ENCODE measurements at regions not wholly inside any gene's neighbourhood (a gene's known extent, or its start where the extent isn't known, plus 50 kb on each side); places are given as distances from the start of the nearest gene placed in this dataset.
"Not testable (repeated sequence)": the region's sequence is repeated elsewhere in the genome, so short reads cannot be mapped to it uniquely, and the experiment has no call there.

DNA sequence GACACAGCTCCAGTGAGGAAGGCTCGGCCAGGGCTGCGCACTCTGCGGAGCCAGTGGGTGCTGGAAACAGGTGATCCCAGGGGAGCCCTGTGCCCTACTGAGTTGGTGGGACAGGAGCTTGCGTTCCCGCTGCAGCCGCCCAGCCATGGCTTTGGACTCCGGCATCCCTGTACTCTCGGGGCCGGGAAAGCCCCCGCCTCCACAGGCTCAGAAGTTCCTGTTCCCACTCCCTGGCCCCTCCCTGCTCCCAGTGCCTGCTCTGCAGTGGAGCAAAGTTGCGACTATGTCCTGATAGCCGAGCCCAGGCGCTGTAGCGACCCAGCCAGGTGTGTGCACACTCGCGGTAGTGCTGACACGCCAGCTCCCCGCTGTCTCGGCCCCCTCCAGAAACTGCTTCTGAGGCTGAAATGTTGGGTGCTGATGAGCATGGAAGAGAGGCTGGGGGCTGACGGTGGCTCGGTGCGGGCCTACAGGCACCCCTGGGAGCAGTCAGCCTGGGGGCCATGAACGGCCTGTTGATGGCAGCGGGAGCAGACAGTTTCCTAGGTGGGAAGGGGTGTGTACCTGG is 344.6 kb upstream of the MGAT4C start:
- no peaks in the 10 kb centered on the region for H3K36me3 ChIP-seq (ENCODE audit: control insufficient read depth, insufficient read depth, low read length)
- no peaks in the 10 kb centered on the region for H3K4me1 ChIP-seq (ENCODE audit: control insufficient read depth, insufficient read depth, low read length)
- no peak overlapping the region for H3K4me3 ChIP-seq (ENCODE audit: insufficient read depth, low read depth, low read length)
- H3K9me3 ChIP-seq (ENCODE audit: control insufficient read depth, low read length) = no peaks in the 10 kb centered on the region
- no peaks in the 10 kb centered on the region for H3K27me3 ChIP-seq (ENCODE audit: control insufficient read depth, insufficient read depth, low read length, poor library complexity, severe bottlenecking)
- 96 to 98% methylated on average over 24 of the region's 24 CpGs for WGBS, 2 experiments
- no peak overlapping the region for H3K27ac ChIP-seq (ENCODE audit: insufficient read depth, low read depth, low read length, poor library complexity, severe bottlenecking)

DNA sequence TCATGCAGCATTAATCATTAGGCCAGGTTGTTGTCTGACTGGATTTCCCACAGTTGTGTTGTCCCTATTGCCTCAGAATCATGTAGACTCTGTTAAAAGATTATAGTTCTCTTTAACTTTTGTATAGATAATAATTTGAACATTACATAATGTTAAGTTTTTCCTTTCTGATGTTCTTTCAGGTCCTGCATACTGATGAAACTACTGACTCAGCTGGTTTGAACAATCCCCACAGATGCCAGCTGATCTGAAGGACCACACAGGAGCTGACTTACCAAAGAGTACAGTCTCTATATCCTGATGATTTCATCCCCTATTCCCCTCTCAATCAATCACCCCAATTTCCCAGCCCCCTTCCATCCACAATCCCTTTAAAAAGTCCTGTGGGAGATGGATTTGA is 341.2 kb upstream of the MGAT4C start:
- Histone ChIP-seq H3K4me1 (ENCODE audit: control insufficient read depth, insufficient read depth, low read length) (no peaks in the 10 kb centered on the region), H3K27ac (ENCODE audit: insufficient read depth, low read depth, low read length, poor library complexity, severe bottlenecking) (no peak overlapping the region)

DNA sequence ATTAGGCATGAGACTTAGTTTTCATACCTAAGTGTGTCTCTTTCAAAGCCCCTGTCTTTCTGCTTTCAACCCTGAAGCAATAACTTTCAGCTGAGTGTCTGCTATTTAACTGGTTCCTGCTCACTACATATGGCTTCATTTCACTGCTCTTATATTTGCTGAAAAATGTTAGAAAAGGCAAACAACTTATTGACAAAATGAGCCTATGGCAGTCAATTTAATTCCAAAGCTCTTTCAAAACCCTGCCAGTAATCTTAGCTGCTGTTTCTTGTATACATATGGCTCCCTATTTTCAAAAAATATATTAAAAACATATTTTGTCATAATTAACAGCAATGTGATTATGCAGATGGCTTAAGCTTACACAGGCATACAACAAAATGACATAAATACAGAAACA is 334.1 kb upstream of the MGAT4C start:
- H3K27ac ChIP-seq (ENCODE audit: insufficient read depth, low read depth, low read length, poor library complexity, severe bottlenecking) = no peak overlapping the region
- no peak overlapping the region for H3K4me3 ChIP-seq (ENCODE audit: insufficient read depth, low read depth, low read length)
- H3K36me3 ChIP-seq (ENCODE audit: control insufficient read depth, insufficient read depth, low read length) = no peaks in the 10 kb centered on the region
- no peaks in the 10 kb centered on the region for H3K4me1 ChIP-seq (ENCODE audit: control insufficient read depth, insufficient read depth, low read length)
- H3K27me3 ChIP-seq (ENCODE audit: control insufficient read depth, insufficient read depth, low read length, poor library complexity, severe bottlenecking) = no peaks in the 10 kb centered on the region
- no peaks in the 10 kb centered on the region for H3K9me3 ChIP-seq (ENCODE audit: control insufficient read depth, low read length)

More for the DNA sequence above, 341.2 kb upstream of the MGAT4C start:
- Histone ChIP-seq H3K9me3 (ENCODE audit: control insufficient read depth, low read length) (no peaks in the 10 kb centered on the region), H3K36me3 (ENCODE audit: control insufficient read depth, insufficient read depth, low read length) (no peaks in the 10 kb centered on the region), H3K27me3 (ENCODE audit: control insufficient read depth, insufficient read depth, low read length, poor library complexity, severe bottlenecking) (no peaks in the 10 kb centered on the region), H3K4me3 (ENCODE audit: insufficient read depth, low read depth, low read length) (no peak overlapping the region)

DNA sequence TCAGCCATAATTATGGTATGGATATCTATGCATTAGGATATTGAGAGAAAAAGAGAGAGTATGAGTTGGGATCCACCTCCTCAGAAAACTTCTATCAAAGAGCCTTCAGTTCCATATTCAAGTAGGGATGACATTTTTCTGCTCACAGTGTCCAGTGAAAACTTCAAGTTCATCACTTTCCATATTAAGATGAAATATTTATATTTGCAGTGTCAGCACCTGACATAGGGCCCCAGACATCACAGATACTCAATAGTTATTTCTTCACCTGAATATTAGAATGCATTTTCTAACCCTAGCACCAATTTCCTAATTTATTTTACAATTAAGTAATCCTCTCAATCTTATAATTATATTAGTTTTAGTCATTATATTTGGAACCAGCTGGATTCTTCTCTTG is 318.0 kb upstream of the MGAT4C start:
- Histone ChIP-seq H3K4me1 (ENCODE audit: control insufficient read depth, insufficient read depth, low read length) (no peaks in the 10 kb centered on the region), H3K9me3 (ENCODE audit: control insufficient read depth, low read length) (no peaks in the 10 kb centered on the region), H3K27me3 (ENCODE audit: control insufficient read depth, insufficient read depth, low read length, poor library complexity, severe bottlenecking) (no peaks in the 10 kb centered on the region), H3K27ac (ENCODE audit: insufficient read depth, low read depth, low read length, poor library complexity, severe bottlenecking) (no peak overlapping the region), H3K36me3 (ENCODE audit: control insufficient read depth, insufficient read depth, low read length) (no peaks in the 10 kb centered on the region), H3K4me3 (ENCODE audit: insufficient read depth, low read depth, low read length) (no peak overlapping the region)

DNA sequence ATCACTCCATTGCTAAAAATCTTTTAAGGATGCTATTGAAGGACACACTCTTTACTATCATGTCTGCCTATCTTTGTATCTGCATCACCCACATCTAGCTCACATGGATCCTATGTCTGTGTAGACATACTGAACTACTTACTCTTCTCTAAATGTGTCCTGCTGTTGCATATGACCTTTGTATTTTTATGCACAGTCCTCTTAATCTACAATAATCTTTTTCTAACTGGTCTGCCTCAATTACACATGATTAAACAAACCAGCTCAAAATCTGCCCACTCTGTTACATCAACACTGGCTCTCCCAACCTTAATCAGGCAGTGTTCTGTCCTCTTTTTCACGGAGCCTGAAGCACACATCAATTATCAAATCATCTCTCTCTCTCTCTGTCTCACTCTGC is 316.3 kb upstream of the MGAT4C start:
- Histone ChIP-seq H3K4me1 (ENCODE audit: control insufficient read depth, insufficient read depth, low read length) (no peaks in the 10 kb centered on the region), H3K36me3 (ENCODE audit: control insufficient read depth, insufficient read depth, low read length) (no peaks in the 10 kb centered on the region), H3K9me3 (ENCODE audit: control insufficient read depth, low read length) (no peaks in the 10 kb centered on the region), H3K4me3 (ENCODE audit: insufficient read depth, low read depth, low read length) (no peak overlapping the region), H3K27ac (ENCODE audit: insufficient read depth, low read depth, low read length, poor library complexity, severe bottlenecking) (no peak overlapping the region), H3K27me3 (ENCODE audit: control insufficient read depth, insufficient read depth, low read length, poor library complexity, severe bottlenecking) (no peaks in the 10 kb centered on the region)
- 0% methylated on average over 1 of the region's 1 CpG for WGBS, 2 experiments

DNA sequence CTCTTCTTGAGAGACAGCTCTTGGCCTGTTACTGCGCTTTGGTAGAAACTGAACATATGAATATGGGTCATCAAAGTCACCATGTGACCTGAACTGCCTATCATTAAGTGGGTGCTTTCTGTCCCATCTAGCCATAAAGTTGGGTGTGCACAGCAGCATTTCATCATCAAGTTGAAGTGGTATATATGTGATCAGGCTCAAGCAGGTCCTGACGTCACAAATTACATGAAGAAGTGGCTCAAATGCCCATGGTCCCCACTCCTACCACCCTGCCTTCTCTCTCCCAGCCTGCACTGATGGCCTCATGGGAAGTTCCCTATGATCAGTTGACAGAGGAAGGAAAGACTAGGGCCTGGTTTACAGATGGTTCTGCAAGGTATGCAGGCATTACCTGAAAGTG is 308.8 kb upstream of the MGAT4C start:
- WGBS, 2 experiments = 91 to 98% methylated on average over 2 of the region's 2 CpGs
- no peaks in the 10 kb centered on the region for H3K9me3 ChIP-seq (ENCODE audit: control insufficient read depth, low read length)
- no peak overlapping the region for H3K27ac ChIP-seq (ENCODE audit: insufficient read depth, low read depth, low read length, poor library complexity, severe bottlenecking)
- no peak overlapping the region for H3K4me3 ChIP-seq (ENCODE audit: insufficient read depth, low read depth, low read length)
- H3K27me3 ChIP-seq (ENCODE audit: control insufficient read depth, insufficient read depth, low read length, poor library complexity, severe bottlenecking) = no peaks in the 10 kb centered on the region
- H3K36me3 ChIP-seq (ENCODE audit: control insufficient read depth, insufficient read depth, low read length) = no peaks in the 10 kb centered on the region
- H3K4me1 ChIP-seq (ENCODE audit: control insufficient read depth, insufficient read depth, low read length) = no peaks in the 10 kb centered on the region

DNA sequence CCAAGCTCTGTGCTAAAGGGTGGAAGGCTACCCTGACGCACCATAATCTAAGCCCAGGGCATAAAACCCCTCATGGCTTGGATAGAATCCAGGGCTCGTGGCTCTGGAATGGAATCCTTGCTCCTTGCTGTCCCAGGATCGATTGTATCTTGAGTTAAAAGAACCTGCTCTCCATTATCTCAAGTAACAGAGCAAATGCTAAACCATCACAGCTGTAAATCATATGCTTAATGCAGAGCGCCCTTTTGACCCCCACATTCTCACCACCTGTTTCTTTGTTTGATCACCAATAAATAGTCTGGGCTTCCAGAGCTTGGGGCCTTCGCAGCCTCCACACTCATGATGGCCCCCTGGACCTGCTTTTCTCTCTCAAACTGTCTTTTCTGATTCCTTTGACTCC is 299.3 kb upstream of the MGAT4C start:
- H3K36me3 ChIP-seq (ENCODE audit: control insufficient read depth, insufficient read depth, low read length) = not testable (repeated sequence)

DNA sequence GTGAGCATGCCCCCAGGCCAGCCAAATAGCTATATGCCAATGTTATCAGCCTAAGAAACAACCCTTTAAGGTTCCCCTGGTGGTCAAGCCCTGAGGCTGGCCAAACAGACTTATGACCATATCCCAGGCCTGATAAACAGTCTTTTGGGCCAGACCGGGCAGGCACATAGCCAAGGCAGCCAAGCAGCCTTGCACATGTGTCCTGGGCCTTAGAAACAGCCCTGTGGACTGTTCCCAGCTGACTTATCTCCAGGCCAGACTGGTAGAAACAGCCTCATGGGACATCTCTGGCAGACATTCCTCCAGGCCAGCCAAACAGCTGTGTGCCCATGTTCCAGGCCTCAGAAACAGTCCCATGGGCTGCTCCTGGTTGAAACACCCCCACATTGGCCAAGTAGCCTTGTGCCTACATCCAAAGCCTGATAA is 295.0 kb upstream of the MGAT4C start:
- Histone ChIP-seq H3K27ac (ENCODE audit: insufficient read depth, low read depth, low read length, poor library complexity, severe bottlenecking) (no peak overlapping the region), H3K4me1 (ENCODE audit: control insufficient read depth, insufficient read depth, low read length) (no peaks in the 10 kb centered on the region), H3K27me3 (ENCODE audit: control insufficient read depth, insufficient read depth, low read length, poor library complexity, severe bottlenecking) (no peaks in the 10 kb centered on the region), H3K9me3 (ENCODE audit: control insufficient read depth, low read length) (no peaks in the 10 kb centered on the region), H3K4me3 (ENCODE audit: insufficient read depth, low read depth, low read length) (no peak overlapping the region), H3K36me3 (ENCODE audit: control insufficient read depth, insufficient read depth, low read length) (no peaks in the 10 kb centered on the region)
- 88 to 95% methylated on average over 1 of the region's 1 CpG for WGBS, 2 experiments

More for the DNA sequence above, 299.3 kb upstream of the MGAT4C start:
- H3K9me3 ChIP-seq (ENCODE audit: control insufficient read depth, low read length); H3K27me3 ChIP-seq (ENCODE audit: control insufficient read depth, insufficient read depth, low read length, poor library complexity, severe bottlenecking); H3K27ac ChIP-seq (ENCODE audit: insufficient read depth, low read depth, low read length, poor library complexity, severe bottlenecking); H3K4me1 ChIP-seq (ENCODE audit: control insufficient read depth, insufficient read depth, low read length); H3K4me3 ChIP-seq (ENCODE audit: insufficient read depth, low read depth, low read length): not testable (repeated sequence)
- 84 to 93% methylated on average over 5 of the region's 5 CpGs for WGBS, 2 experiments

DNA sequence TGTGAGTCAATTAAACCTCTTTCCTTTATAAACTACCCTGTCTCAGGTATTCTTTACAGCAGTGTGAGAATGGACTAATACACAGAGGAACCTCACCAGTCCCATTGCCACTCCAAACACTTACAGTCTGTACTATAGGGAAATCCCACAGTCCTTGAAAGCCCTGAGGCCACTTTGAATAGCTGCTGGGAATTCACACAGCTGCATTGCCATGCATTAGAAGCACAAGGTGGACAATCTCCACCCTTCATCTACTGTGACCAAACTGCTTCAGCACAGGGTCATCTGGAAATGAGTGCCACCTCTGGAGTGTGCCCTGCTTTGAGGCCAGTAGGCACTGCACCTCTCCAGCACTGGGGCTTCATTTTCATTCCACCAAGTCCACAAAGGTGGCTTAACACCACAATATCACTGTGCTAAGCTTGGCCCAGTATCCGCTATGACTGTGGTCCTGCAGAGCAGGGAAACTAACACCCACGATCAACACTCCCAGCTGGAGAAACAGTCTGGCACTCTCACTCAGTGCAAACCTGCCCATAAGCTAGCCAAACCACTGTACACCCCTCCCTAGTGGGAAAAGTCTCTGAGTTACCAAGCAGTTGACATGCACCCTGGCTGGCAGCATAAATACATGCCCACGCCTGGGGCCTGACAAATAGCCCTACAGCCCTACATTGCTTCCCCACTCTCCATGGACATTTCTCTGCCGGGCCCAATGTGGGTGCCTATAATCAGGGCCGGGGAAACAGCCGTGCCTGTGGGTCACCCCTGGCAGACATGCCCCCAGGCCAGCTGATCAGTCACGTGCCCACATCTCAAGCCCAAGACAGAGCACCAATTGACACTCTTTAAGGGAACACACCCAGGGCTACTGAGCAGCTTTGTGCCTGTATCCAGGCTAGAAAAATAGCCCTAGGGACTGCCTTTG is 294.3 kb upstream of the MGAT4C start:
- Histone ChIP-seq H3K27ac (ENCODE audit: insufficient read depth, low read depth, low read length, poor library complexity, severe bottlenecking) (no peak overlapping the region), H3K9me3 (ENCODE audit: control insufficient read depth, low read length) (no peaks in the 10 kb centered on the region), H3K4me1 (ENCODE audit: control insufficient read depth, insufficient read depth, low read length) (no peaks in the 10 kb centered on the region), H3K36me3 (ENCODE audit: control insufficient read depth, insufficient read depth, low read length) (no peaks in the 10 kb centered on the region), H3K27me3 (ENCODE audit: control insufficient read depth, insufficient read depth, low read length, poor library complexity, severe bottlenecking) (no peaks in the 10 kb centered on the region), H3K4me3 (ENCODE audit: insufficient read depth, low read depth, low read length) (no peak overlapping the region)
- WGBS, 2 experiments = 92 to 94% methylated on average over 7 of the region's 7 CpGs

DNA sequence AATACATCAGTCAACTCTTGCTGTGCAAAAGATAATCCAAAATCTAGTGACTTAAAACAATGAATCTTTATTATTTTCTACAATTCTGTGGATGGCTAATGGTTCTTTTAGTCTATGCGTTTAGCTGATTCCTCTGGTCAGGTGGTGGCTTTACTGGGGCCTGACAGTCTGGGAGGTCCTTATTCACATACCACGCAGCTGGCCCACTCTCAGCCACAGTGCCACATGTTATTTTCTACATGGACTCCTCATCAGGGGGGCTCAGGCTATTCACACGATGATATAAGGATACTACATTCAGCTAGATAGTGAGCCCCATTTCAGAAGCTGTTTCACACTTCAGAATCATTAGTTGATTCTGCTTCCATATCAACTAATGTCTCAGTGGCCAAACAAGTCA is 287.5 kb upstream of the MGAT4C start:
- H3K27me3 ChIP-seq (ENCODE audit: control insufficient read depth, insufficient read depth, low read length, poor library complexity, severe bottlenecking) = no peaks in the 10 kb centered on the region
- H3K36me3 ChIP-seq (ENCODE audit: control insufficient read depth, insufficient read depth, low read length) = no peaks in the 10 kb centered on the region
- H3K9me3 ChIP-seq (ENCODE audit: control insufficient read depth, low read length) = no peaks in the 10 kb centered on the region
- no peaks in the 10 kb centered on the region for H3K4me1 ChIP-seq (ENCODE audit: control insufficient read depth, insufficient read depth, low read length)
- H3K4me3 ChIP-seq (ENCODE audit: insufficient read depth, low read depth, low read length) = no peak overlapping the region
- no peak overlapping the region for H3K27ac ChIP-seq (ENCODE audit: insufficient read depth, low read depth, low read length, poor library complexity, severe bottlenecking)
- WGBS, 2 experiments = 54 to 61% methylated on average over 3 of the region's 3 CpGs

All from ectodermal cell (in vitro differentiated cells).